ENCODE measurements at regions not wholly inside any gene's neighbourhood (a gene's known extent, or its start where the extent isn't known, plus 50 kb on each side); places are given as distances from the start of the nearest gene placed in this dataset.
A peak's percentile ranks its signal among the peaks of the same experiment; 100 is the strongest.

DNA sequence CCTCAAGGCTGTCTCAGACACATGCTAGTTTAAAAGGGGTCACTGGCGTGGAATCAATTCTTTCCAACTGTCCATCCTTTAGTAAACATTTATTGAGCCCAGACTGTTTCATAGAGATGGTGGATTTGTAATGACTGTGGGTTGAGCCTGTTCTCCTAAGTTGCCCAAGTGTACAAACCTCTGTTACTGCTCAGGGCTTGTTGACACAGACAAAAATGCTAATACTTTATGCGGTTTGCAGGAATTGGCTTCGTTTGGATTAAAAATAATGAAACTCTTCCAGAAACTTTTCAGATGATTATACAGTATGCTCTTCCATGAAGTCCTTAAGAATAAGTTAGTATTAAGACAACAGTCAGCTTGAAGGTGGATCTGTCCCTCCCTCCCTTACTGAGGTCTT, 83.6 kb upstream of the MGAT5 start:
- Histone ChIP-seq H4K20me1 (ENCODE audit: insufficient read depth, low read length) (peaks cover 68% of the 10 kb centered on the region), H4K5ac (ENCODE audit: low read depth, low read length) (no peak overlapping the region), H3K9me3 (ENCODE audit: control insufficient read depth, insufficient read depth, low read length) (no peaks in the 10 kb centered on the region), H2BK20ac (ENCODE audit: low read depth, low read length) (no peak overlapping the region), H3K4me1 (ENCODE audit: control insufficient read depth, insufficient read depth, low read length) (peaks cover 6% of the 10 kb centered on the region; the same call in 1 of the 2 replicates), H3K18ac (ENCODE audit: low read depth, low read length) (no peak overlapping the region), H2BK120ac (ENCODE audit: low read depth, low read length) (no peak overlapping the region), H2AK5ac (ENCODE audit: low read depth, low read length) (no peak overlapping the region), H4K91ac (ENCODE audit: insufficient read depth, low read depth, low read length) (no peak overlapping the region), H3K9ac (ENCODE audit: low read depth, low read length) (no peak overlapping the region), H3K79me1 (ENCODE audit: low read depth in 1 of 2, low read length in 2 of 2) (peaks cover 44 to 86% of the 10 kb centered on the region in 2 experiments), H3K9me1 (ENCODE audit: insufficient read depth, low read length) (peaks cover 4% of the 10 kb centered on the region), H3K27ac (ENCODE audit: insufficient read depth, low read length) (no peak overlapping the region), H2AFZ (replicated peaks; ENCODE audit: low read length, poor library complexity) (no peak overlapping the region), H2AK9ac (replicated peaks; ENCODE audit: low read depth, low read length, poor library complexity) (no peak overlapping the region), H3K36me3 (ENCODE audit: control insufficient read depth, insufficient read depth, low read length) (no peaks in the 10 kb centered on the region), H3K56ac (ENCODE audit: extremely low read depth, insufficient read depth, low read length) (no peak overlapping the region), H3K27me3 (ENCODE audit: control insufficient read depth, insufficient read depth, low read length) (no peaks in the 10 kb centered on the region), H3K4ac (ENCODE audit: low read depth, low read length) (no peak overlapping the region), H2BK15ac (ENCODE audit: low read depth, low read length) (no peak overlapping the region), H3K4me3 (ENCODE audit: insufficient read depth, low read depth, low read length) (no peak overlapping the region), H3K23ac (ENCODE audit: low read depth, low read length) (peak overlapping the region; percentile 56; the same call in 1 of the 2 replicates), H3K4me2 (ENCODE audit: low read depth, low read length) (no peak overlapping the region), H4K8ac (ENCODE audit: low read depth in 2 of 2, low read length in 2 of 2) (no peak overlapping the region), H3K14ac (replicated peaks; ENCODE audit: low read depth, low read length) (no peak overlapping the region), H2BK5ac (ENCODE audit: low read depth, low read length, poor library complexity, severe bottlenecking) (no peak overlapping the region)
- TF ChIP-seq BHLHE40 (IDR thresholded peaks at IDR 0.05; ENCODE audit: low read depth, low read length) (no peak), MAZ (IDR thresholded peaks at IDR 0.05; ENCODE audit: borderline replicate concordance, low read depth, low read length) (no peak), RCOR1 (IDR thresholded peaks at IDR 0.05; ENCODE audit: insufficient replicate concordance, low read length) (no peak), MXI1 (IDR thresholded peaks at IDR 0.05; ENCODE audit: borderline replicate concordance, low read depth, low read length) (no peak), CHD1 (IDR thresholded peaks at IDR 0.05; ENCODE audit: low read depth, low read length) (no peak), NFE2L2 (IDR thresholded peaks at IDR 0.05; ENCODE audit: low read depth, low read length) (no peak), RAD21 (IDR thresholded peaks at IDR 0.05; ENCODE audit: low read length) (no peak)
- TF ChIP-seq, protein P1, sequence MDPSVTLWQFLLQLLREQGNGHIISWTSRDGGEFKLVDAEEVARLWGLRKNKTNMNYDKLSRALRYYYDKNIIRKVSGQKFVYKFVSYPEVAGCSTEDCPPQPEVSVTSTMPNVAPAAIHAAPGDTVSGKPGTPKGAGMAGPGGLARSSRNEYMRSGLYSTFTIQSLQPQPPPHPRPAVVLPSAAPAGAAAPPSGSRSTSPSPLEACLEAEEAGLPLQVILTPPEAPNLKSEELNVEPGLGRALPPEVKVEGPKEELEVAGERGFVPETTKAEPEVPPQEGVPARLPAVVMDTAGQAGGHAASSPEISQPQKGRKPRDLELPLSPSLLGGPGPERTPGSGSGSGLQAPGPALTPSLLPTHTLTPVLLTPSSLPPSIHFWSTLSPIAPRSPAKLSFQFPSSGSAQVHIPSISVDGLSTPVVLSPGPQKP (IDR thresholded peaks at IDR 0.05; ENCODE audit: borderline replicate concordance, low read depth, low read length): no peak
- BruUV-seq (replicated peaks): no TSS peak
- intact Hi-C loops (cut with micrococcal nuclease): no loop called here
- ATAC-seq (ENCODE audit: low read depth) (peak; percentile 78), DNase-seq (peak; percentile 48)
- ChIA-PET POLR2A (ENCODE audit: unreplicated experiment) (no interaction called here), CTCF (no interaction called here)
- in situ Hi-C loops (cut with MboI; ENCODE audit: low sequenced_read_pairs): no loop called here
- WGBS, 2 experiments (ENCODE audit: extremely low coverage in 2 of 2, insufficient read length in 1 of 2): no CpG with 5 or more reads among the region's 3 CpGs
- dilution Hi-C loops (cut with HindIII; ENCODE audit: low sequenced_read_pairs, unreplicated experiment): no loop called here
